HepG2 (cell line): ENCODE measurements at regions not wholly inside any gene's neighbourhood (a gene's known extent, or its start where the extent isn't known, plus 50 kb on each side); places are given as distances from the start of the nearest gene placed in this dataset.

ENCODE experiments used
- ATAC-seq: fragments of 200-7000 bp; cut with Tn5 transposase; 3 replicates; pipeline ENCODE4 v1.9.1; 2020; ENCODE audit warnings: mild to moderate bottlenecking, moderate library complexity
- BruUV-seq: library from RNA; stranded (reverse); fragments of 400-500 nt; replicated peaks from 2 replicates; lab custom pipeline; 2021; lab: Mats Ljungman, UMichigan
- CTCF ChIA-PET: fragments of 300-600 bp; formaldehyde crosslinking; extraction: SDS; loops from one replicate; lab custom pipeline; 2021; ENCODE audit warnings: low total read pairs, inconsistent platforms, low intra/inter-chr PET ratio; lab: Yijun Ruan, JAX
- POLR2A ChIA-PET: fragments of 350-600 bp; sonication (Branson Sonifier 250); formaldehyde crosslinking; loops from one replicate; lab custom pipeline; 2020; ENCODE audit warnings: antibody characterized with exemption, inconsistent platforms; lab: Yijun Ruan, JAX
- DNase-seq: peaks from one replicate; pipeline ENCODE4 v3.0.0-alpha.2; 2015; ENCODE audit warnings: low spot score
- FAIRE-seq: peaks from 3 replicates; lab custom pipeline; 2011; peaks lifted over from hg19 to GRCh38; lab: Jason Lieb, UNC
- H2AFZ ChIP-seq: one replicate; pipeline ENCODE4 v1.6.1; 2011; ENCODE audit warnings: low read length, inconsistent platforms
- H3K27ac ChIP-seq: fragments of 300-600 bp; 3 replicates; pipeline ENCODE4 v1.8.0; 2011; ENCODE audit warnings: mixed run types, mild to moderate bottlenecking, mixed read lengths, low read length, inconsistent platforms; ENCODE audit not compliant: insufficient read depth; ENCODE audit errors: extremely low read length
- H3K27me3 ChIP-seq, 2 experiments: fragments of 200-600 bp in 1 of 2; 2 replicates in 1 of 2; 3 replicates in 1 of 2; pipeline versions ENCODE4 v1.6.0 to v1.8.0; 2011; ENCODE audit warnings: low read length in 2 of 2, mild to moderate bottlenecking in 2 of 2, moderate library complexity in 2 of 2, inconsistent platforms in 1 of 2; ENCODE audit not compliant: insufficient read depth in 2 of 2, control insufficient read depth in 1 of 2
- H3K36me3 ChIP-seq, 2 experiments: fragments of 200-600 bp in 1 of 2; replicated peaks in 1 of 2; 2 replicates in 1 of 2; 3 replicates in 1 of 2; pipeline versions ENCODE4 v1.5.1 to v1.8.0; 2011; ENCODE audit warnings: low read length in 2 of 2, inconsistent platforms in 1 of 2; ENCODE audit not compliant: insufficient read depth in 2 of 2, control insufficient read depth in 1 of 2
- H3K4me1 ChIP-seq: 2 replicates; pipeline ENCODE4 v1.5.1; 2012; ENCODE audit warnings: low read length, inconsistent platforms; ENCODE audit not compliant: insufficient read depth
- H3K4me2 ChIP-seq: 2 replicates; pipeline ENCODE4 v1.6.0; 2011; ENCODE audit warnings: low read depth, low read length, inconsistent platforms
- H3K4me3 ChIP-seq, 3 experiments: fragments of 200-600 bp in 1 of 3; sonication (generic), shearing (Covaris generic) in 1 of 3; replicated peaks in 1 of 3; 2 replicates each; pipeline ENCODE4 v1.5.1; 2011 to 2016; ENCODE audit warnings: low read length in 3 of 3, inconsistent platforms in 2 of 3, low read depth in 2 of 3, mild to moderate bottlenecking in 2 of 3, control low read depth in 1 of 3, mixed read lengths in 1 of 3; ENCODE audit not compliant: insufficient read depth in 1 of 3
- H3K79me2 ChIP-seq: one replicate; pipeline ENCODE4 v1.6.1; 2011; ENCODE audit warnings: low read length, inconsistent platforms; ENCODE audit not compliant: insufficient read depth
- H3K9ac ChIP-seq: 2 replicates; pipeline ENCODE4 v1.6.0; 2011; ENCODE audit warnings: mild to moderate bottlenecking, low read depth, low read length, inconsistent platforms; ENCODE audit not compliant: insufficient read depth
- H3K9me3 ChIP-seq: 2 replicates; pipeline ENCODE4 v1.5.1; 2012; ENCODE audit warnings: mild to moderate bottlenecking, low read length
- H4K20me1 ChIP-seq: 2 replicates; pipeline ENCODE4 v1.6.0; 2011; ENCODE audit warnings: inconsistent platforms, mild to moderate bottlenecking, low read length, moderate library complexity; ENCODE audit not compliant: insufficient read depth
- FOXP1 ChIP-seq, 2 experiments: fragments of 450-650 bp in 1 of 2; IDR thresholded peaks; 2 replicates each; pipeline ENCODE4 v1.6.1; 2017 to 2018; ENCODE audit warnings: antibody characterized with exemption in 1 of 2
- HNF4A ChIP-seq: sonication (generic); formaldehyde crosslinking; IDR thresholded peaks from 2 replicates; pipeline ENCODE4 v1.4.0; 2020; ENCODE audit warnings: missing genetic modification reagents
- HNRNPK ChIP-seq: fragments of 200-400 bp; formaldehyde crosslinking; IDR thresholded peaks from 2 replicates; pipeline ENCODE4 v1.6.1; 2018; ENCODE audit warnings: low read length, low read depth, moderate library complexity, mild to moderate bottlenecking; ENCODE audit not compliant: poor library complexity, severe bottlenecking
- MED13 ChIP-seq: sonication (generic); formaldehyde crosslinking; IDR thresholded peaks from 2 replicates; pipeline ENCODE4 v1.5.0; 2020; ENCODE audit warnings: missing genetic modification reagents
- MYC ChIP-seq: sonication (generic); formaldehyde crosslinking; IDR thresholded peaks from 2 replicates; pipeline ENCODE4 v1.9.0; 2021; ENCODE audit warnings: missing genetic modification reagents, borderline replicate concordance
- NR2F1 ChIP-seq, 2 experiments: fragments of 450-650 bp in 1 of 2; formaldehyde crosslinking in 1 of 2; IDR thresholded peaks; 2 replicates each; pipeline versions ENCODE4 v1.5.0 to v1.6.1; 2016 to 2020; ENCODE audit warnings: mild to moderate bottlenecking in 1 of 2, missing compliant biosample characterization in 1 of 2, missing genetic modification reagents in 1 of 2, moderate library complexity in 1 of 2
- RBM39 ChIP-seq: fragments of 200-400 bp; formaldehyde crosslinking; IDR thresholded peaks from one replicate; pipeline ENCODE4 v1.6.1; 2018; ENCODE audit warnings: antibody characterized with exemption, mild to moderate bottlenecking, low read depth, low read length; ENCODE audit not compliant: poor library complexity, severe bottlenecking
- RXRB ChIP-seq: IDR thresholded peaks from 2 replicates; pipeline ENCODE4 v1.6.1; 2016; ENCODE audit warnings: borderline replicate concordance, missing genetic modification reagents, missing compliant biosample characterization
- TAF1 ChIP-seq: sonication (generic); formaldehyde crosslinking; IDR thresholded peaks from 2 replicates; pipeline ENCODE4 v1.4.0; 2020; ENCODE audit warnings: missing genetic modification reagents
- U2AF2 ChIP-seq: fragments of 200-400 bp; formaldehyde crosslinking; IDR thresholded peaks from 2 replicates; pipeline ENCODE4 v1.6.1; 2017; ENCODE audit warnings: low read depth, mild to moderate bottlenecking, low read length
- ZBTB3 ChIP-seq: sonication (generic); formaldehyde crosslinking; IDR thresholded peaks from 2 replicates; pipeline ENCODE4 v1.4.0; 2020; ENCODE audit warnings: low read depth, mild to moderate bottlenecking, moderate library complexity, missing genetic modification reagents, borderline replicate concordance
- ZFP62 ChIP-seq: sonication (generic); formaldehyde crosslinking; IDR thresholded peaks from 2 replicates; pipeline ENCODE4 v1.4.0; 2020; ENCODE audit warnings: missing genetic modification reagents
- ZNF816 ChIP-seq: sonication (generic); formaldehyde crosslinking; IDR thresholded peaks from 2 replicates; pipeline ENCODE4 v1.8.0; 2022; ENCODE audit warnings: missing genetic modification reagents, mild to moderate bottlenecking, borderline replicate concordance
- ZNF850 ChIP-seq: sonication (generic); formaldehyde crosslinking; conservative IDR thresholded peaks from 2 replicates; pipeline ENCODE4 v1.9.0; 2021; ENCODE audit warnings: mild to moderate bottlenecking, missing genetic modification reagents
- WGBS: methylation state at CpG from one replicate; pipeline ENCODE4 v1.1.6; 2017; ENCODE audit warnings: low lambda C conversion rate; 5-methylcytosine and 5-hydroxymethylcytosine counted together
- in situ Hi-C: cut with HindIII; loops from 2 replicates; pipeline ENCODE4 v1.10.0; 2017; ENCODE audit warnings: low pct_unique_long_range_greater_than_20kb; ENCODE audit not compliant: extremely low pct_ligation_motif_present
- intact Hi-C: fragments of 100-400 bp; cut with micrococcal nuclease; formaldehyde crosslinking; loops from one replicate; pipeline ENCODE4 v1.10.0; 2022; ENCODE audit not compliant: unreplicated experiment
- TF ChIP-seq, protein P1 (sequence below): sonication (generic); formaldehyde crosslinking; IDR thresholded peaks from 2 replicates; pipeline ENCODE4 v1.4.0; 2020; ENCODE audit warnings: missing genetic modification reagents
- TF ChIP-seq, protein P2 (sequence below): sonication (generic); formaldehyde crosslinking; IDR thresholded peaks from 2 replicates; pipeline ENCODE4 v1.5.0; 2020; ENCODE audit warnings: missing genetic modification reagents, mild to moderate bottlenecking, borderline replicate concordance
- TF ChIP-seq, protein P3 (sequence below): IDR thresholded peaks from 2 replicates; pipeline ENCODE4 v1.6.1; 2016; ENCODE audit warnings: mild to moderate bottlenecking

DNA sequence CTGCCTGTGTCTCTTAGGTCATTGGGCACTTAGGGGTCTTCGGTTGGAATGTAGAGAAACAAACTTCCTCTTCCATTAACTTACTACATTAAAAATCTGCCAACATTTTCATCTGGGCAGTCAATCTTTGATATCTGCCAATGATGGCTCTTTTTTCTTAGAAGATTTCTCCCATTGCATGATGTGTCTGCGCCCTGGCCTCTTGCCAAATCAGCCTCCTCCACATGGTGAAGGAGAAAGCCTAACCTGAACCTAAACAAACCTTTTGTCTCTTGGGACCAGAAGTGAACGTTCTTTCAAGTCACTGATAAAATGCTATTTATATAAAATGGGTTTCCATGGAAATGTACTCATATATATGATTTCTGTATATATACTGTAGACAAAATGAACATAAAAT is 998.9 kb upstream of the GJE1 start:
- FAIRE-seq: no peak

DNA sequence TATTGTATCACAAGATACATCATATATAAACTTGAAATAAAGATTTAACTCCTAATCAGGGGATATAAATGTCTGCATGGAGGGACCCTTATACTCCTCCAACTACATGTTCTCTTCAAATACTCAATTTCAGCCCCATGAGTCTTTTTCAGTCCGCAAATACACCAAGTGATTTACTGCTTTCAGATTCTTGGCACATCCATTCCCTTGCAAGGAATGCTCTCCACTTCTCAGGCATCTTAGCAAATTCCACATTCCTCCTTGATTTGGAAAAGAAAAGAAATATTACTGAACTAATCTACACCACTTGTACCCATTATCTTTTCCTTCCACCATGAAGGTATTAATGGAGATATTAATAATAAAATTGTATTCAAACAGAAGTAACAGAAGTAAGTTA is 999.4 kb upstream of the GJE1 start:
- ATAC-seq (no peak), FAIRE-seq (no peak), DNase-seq (no peak)
- in situ Hi-C loops: no loop called here
- Histone ChIP-seq H3K9me3 (no peaks in the 10 kb centered on the region), H3K4me1 (no peaks in the 10 kb centered on the region), H3K27me3 (no peaks in the 10 kb centered on the region; a peak in 1 of 5 replicates), H4K20me1 (no peaks in the 10 kb centered on the region), H3K9ac (no peak overlapping the region), H3K4me3 (no peak overlapping the region), H3K36me3 (no peaks in the 10 kb centered on the region), H2AFZ (no peak overlapping the region), H3K79me2 (no peaks in the 10 kb centered on the region), H3K4me2 (no peak overlapping the region), H3K27ac (no peak overlapping the region)
- 4% methylated on average over 1 of the region's 1 CpG for WGBS
- BruUV-seq: no TSS peak
- ChIA-PET POLR2A (no interaction called here), CTCF (no interaction called here)
- intact Hi-C loops: no loop called here
- TF ChIP-seq FOXP1 (IDR thresholded peaks at IDR 0.05): no peak
- no peak for TF ChIP-seq FOXP1 (CRISPR knock-in tag; IDR thresholded peaks at IDR 0.05)
- TF ChIP-seq ZFP62 (CRISPR knock-in tag): no peak
- no peak for TF ChIP-seq ZBTB3 (CRISPR knock-in tag)
- no peak for TF ChIP-seq MYC (CRISPR knock-in tag)
- no peak for TF ChIP-seq RXRB (CRISPR knock-in tag)
- TF ChIP-seq NR2F1 (CRISPR knock-in tag; IDR thresholded peaks at IDR 0.05): no peak
- no peak for TF ChIP-seq HNF4A (CRISPR knock-in tag)
- TF ChIP-seq, protein P1, sequence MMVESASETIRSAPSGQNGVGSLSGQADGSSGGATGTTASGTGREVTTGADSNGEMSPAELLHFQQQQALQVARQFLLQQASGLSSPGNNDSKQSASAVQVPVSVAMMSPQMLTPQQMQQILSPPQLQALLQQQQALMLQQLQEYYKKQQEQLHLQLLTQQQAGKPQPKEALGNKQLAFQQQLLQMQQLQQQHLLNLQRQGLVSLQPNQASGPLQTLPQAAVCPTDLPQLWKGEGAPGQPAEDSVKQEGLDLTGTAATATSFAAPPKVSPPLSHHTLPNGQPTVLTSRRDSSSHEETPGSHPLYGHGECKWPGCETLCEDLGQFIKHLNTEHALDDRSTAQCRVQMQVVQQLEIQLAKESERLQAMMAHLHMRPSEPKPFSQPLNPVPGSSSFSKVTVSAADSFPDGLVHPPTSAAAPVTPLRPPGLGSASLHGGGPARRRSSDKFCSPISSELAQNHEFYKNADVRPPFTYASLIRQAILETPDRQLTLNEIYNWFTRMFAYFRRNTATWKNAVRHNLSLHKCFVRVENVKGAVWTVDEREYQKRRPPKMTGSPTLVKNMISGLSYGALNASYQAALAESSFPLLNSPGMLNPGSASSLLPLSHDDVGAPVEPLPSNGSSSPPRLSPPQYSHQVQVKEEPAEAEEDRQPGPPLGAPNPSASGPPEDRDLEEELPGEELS (CRISPR knock-in tag): no peak
- no peak for TF ChIP-seq U2AF2
- TF ChIP-seq, protein P2, sequence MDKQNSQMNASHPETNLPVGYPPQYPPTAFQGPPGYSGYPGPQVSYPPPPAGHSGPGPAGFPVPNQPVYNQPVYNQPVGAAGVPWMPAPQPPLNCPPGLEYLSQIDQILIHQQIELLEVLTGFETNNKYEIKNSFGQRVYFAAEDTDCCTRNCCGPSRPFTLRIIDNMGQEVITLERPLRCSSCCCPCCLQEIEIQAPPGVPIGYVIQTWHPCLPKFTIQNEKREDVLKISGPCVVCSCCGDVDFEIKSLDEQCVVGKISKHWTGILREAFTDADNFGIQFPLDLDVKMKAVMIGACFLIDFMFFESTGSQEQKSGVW (CRISPR knock-in tag): no peak
- no peak for TF ChIP-seq HNRNPK
- no peak for TF ChIP-seq MED13 (CRISPR knock-in tag)
- TF ChIP-seq RBM39: no peak
- no peak for TF ChIP-seq ZNF850 (CRISPR knock-in tag)
- TF ChIP-seq, protein P3, sequence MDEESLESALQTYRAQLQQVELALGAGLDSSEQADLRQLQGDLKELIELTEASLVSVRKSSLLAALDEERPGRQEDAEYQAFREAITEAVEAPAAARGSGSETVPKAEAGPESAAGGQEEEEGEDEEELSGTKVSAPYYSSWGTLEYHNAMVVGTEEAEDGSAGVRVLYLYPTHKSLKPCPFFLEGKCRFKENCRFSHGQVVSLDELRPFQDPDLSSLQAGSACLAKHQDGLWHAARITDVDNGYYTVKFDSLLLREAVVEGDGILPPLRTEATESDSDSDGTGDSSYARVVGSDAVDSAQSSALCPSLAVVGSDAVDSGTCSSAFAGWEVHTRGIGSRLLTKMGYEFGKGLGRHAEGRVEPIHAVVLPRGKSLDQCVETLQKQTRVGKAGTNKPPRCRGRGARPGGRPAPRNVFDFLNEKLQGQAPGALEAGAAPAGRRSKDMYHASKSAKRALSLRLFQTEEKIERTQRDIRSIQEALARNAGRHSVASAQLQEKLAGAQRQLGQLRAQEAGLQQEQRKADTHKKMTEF (CRISPR knock-in tag): no peak

More for the DNA sequence above, 998.9 kb upstream of the GJE1 start:
- no peak for ATAC-seq
- Histone ChIP-seq H3K4me1 (no peaks in the 10 kb centered on the region), H3K79me2 (no peaks in the 10 kb centered on the region), H3K9ac (no peak overlapping the region), H3K27me3 (no peaks in the 10 kb centered on the region; a peak in 1 of 5 replicates), H3K4me3 (no peak overlapping the region), H3K27ac (no peak overlapping the region), H4K20me1 (no peaks in the 10 kb centered on the region), H3K4me2 (no peak overlapping the region), H3K36me3 (no peaks in the 10 kb centered on the region), H2AFZ (no peak overlapping the region), H3K9me3 (no peaks in the 10 kb centered on the region)
- ChIA-PET CTCF (no interaction called here), POLR2A (no interaction called here)
- intact Hi-C loops (no loop called here), in situ Hi-C loops (no loop called here)
- TF ChIP-seq ZNF816 (no peak), TAF1 (CRISPR knock-in tag) (no peak)
- BruUV-seq: no TSS peak
- DNase-seq: no peak
- 6% methylated on average over 3 of the region's 3 CpGs for WGBS
